A673 (cell line): ENCODE measurements at regions not wholly inside any gene's neighbourhood (a gene's known extent, or its start where the extent isn't known, plus 50 kb on each side); places are given as distances from the start of the nearest gene placed in this dataset.

Source experiments
- BruUV-seq: library from RNA; stranded (reverse); fragments of 400-500 nt; replicated peaks from 2 replicates; lab custom pipeline; 2021; lab: Mats Ljungman, UMichigan
- CTCF ChIA-PET: fragments of 300-600 bp; sonication (Branson Sonifier 250); formaldehyde crosslinking; loops from one replicate; lab custom pipeline; 2022; ENCODE audit warnings: antibody characterized with exemption; lab: Charles Lee
- POLR2A ChIA-PET: fragments of 300-600 bp; sonication (Branson Sonifier 250); formaldehyde crosslinking; loops from one replicate; lab custom pipeline; 2022; ENCODE audit warnings: antibody characterized with exemption; ENCODE audit not compliant: low non-redundant PET; lab: Charles Lee
- DNase-seq: peaks from one replicate; pipeline ENCODE4 v3.0.0-alpha.2; 2015; ENCODE audit warnings: low spot score
- H3K27ac ChIP-seq: fragments of 200-600 bp; sonication (generic); 2 replicates; pipeline ENCODE4 v1.5.1; 2016; ENCODE audit warnings: mixed run types, low read depth, mild to moderate bottlenecking, mixed read lengths, antibody characterized with exemption, low read length; ENCODE audit not compliant: poor library complexity, severe bottlenecking
- H3K27me3 ChIP-seq: fragments of 200-600 bp; sonication (generic); replicated peaks from 2 replicates; pipeline ENCODE4 v1.6.1; 2017; ENCODE audit warnings: mixed run types, low read depth, mild to moderate bottlenecking, mixed read lengths, antibody characterized with exemption, low read length; ENCODE audit not compliant: insufficient read depth, poor library complexity
- H3K36me3 ChIP-seq: fragments of 200-600 bp; sonication (generic); 2 replicates; pipeline ENCODE4 v1.6.1; 2016; ENCODE audit warnings: mixed run types, mild to moderate bottlenecking, mixed read lengths, antibody characterized with exemption, low read length; ENCODE audit not compliant: insufficient read depth, poor library complexity, severe bottlenecking
- H3K4me1 ChIP-seq: fragments of 200-600 bp; sonication (generic); 2 replicates; pipeline ENCODE4 v1.6.1; 2017; ENCODE audit warnings: mixed run types, mild to moderate bottlenecking, mixed read lengths, antibody characterized with exemption, low read length; ENCODE audit not compliant: insufficient read depth, poor library complexity, severe bottlenecking
- H3K4me3 ChIP-seq: fragments of 200-600 bp; sonication (generic); 2 replicates; pipeline ENCODE4 v1.5.1; 2016; ENCODE audit warnings: low read depth, mixed run types, mild to moderate bottlenecking, mixed read lengths, low read length; ENCODE audit not compliant: poor library complexity, severe bottlenecking
- H3K9me3 ChIP-seq: fragments of 200-600 bp; sonication (generic); 2 replicates; pipeline ENCODE4 v1.6.1; 2016; ENCODE audit warnings: mixed run types, low read depth, mild to moderate bottlenecking, mixed read lengths, antibody characterized with exemption, low read length; ENCODE audit not compliant: poor library complexity, severe bottlenecking
- CTCF ChIP-seq: fragments of 300-800, 200-600 bp; sonication (generic); conservative IDR thresholded peaks from 2 replicates; pipeline ENCODE4 v1.5.1; 2017; ENCODE audit warnings: low read depth, mild to moderate bottlenecking, antibody characterized with exemption, low read length, moderate library complexity, mixed read lengths
- EZH2 ChIP-seq: fragments of 200-600 bp; sonication (generic); IDR thresholded peaks from 2 replicates; pipeline ENCODE4 v1.6.1; 2017; ENCODE audit warnings: borderline replicate concordance, low read depth, mild to moderate bottlenecking, mixed read lengths, antibody characterized with exemption, low read length; ENCODE audit not compliant: poor library complexity, severe bottlenecking
- intact Hi-C: fragments of 100-400 bp; cut with micrococcal nuclease; formaldehyde crosslinking; loops from one replicate; pipeline ENCODE4 v1.10.0; 2022; ENCODE audit not compliant: unreplicated experiment

DNA sequence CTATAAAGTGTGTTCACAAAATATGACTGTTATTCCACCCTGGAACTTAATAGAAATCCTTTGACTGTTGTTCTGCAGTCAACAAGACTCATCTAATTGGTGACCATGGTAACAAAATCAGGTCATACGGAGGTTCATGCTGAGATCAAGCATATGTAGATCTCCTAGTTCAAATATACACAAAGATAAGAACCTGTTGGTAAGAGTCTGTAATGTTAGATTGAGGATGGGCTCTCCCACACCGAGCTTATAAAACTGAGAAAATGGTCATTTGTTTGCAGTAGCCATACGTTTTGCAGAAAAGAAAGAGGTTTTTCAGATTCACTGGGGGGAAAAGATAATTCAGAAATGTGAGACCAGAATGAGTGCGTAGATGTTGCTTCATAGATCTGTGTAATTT is 468.1 kb downstream of the RPS6KC1 start:
- Histone ChIP-seq H3K4me3 (no peak overlapping the region), H3K27me3 (peaks cover 5% of the 10 kb centered on the region), H3K27ac (no peak overlapping the region), H3K9me3 (no peaks in the 10 kb centered on the region), H3K36me3 (no peaks in the 10 kb centered on the region), H3K4me1 (no peaks in the 10 kb centered on the region)
- TF ChIP-seq CTCF (no peak), EZH2 (no peak)
- no TSS peak for BruUV-seq
- CTCF ChIA-PET = no interaction called here
- POLR2A ChIA-PET = no interaction called here
- intact Hi-C loops = no loop called here
- no peak for DNase-seq

- no peak for DNase-seq
- no peak for TF ChIP-seq CTCF
- no peak for TF ChIP-seq EZH2
- no TSS peak for BruUV-seq
- peaks cover 5% of the 10 kb centered on the region for H3K27me3 ChIP-seq
- CTCF ChIA-PET = no interaction called here
- H3K4me3 ChIP-seq = no peak overlapping the region
- no peak overlapping the region for H3K27ac ChIP-seq
- intact Hi-C loops = no loop called here
- no peaks in the 10 kb centered on the region for H3K9me3 ChIP-seq
- no peaks in the 10 kb centered on the region for H3K36me3 ChIP-seq
- no peaks in the 10 kb centered on the region for H3K4me1 ChIP-seq
- POLR2A ChIA-PET = no interaction called here
Observed at GRCh38 chr1:213521206-213521605, 466.6 kb upstream of the PROX1 start.

GRCh38 chr1:213523781-213524398 is 463.9 kb upstream of the PROX1 start:
- intact Hi-C loops = no loop called here
- no peak overlapping the region for H3K4me3 ChIP-seq
- H3K27ac ChIP-seq = no peak overlapping the region
- no TSS peak for BruUV-seq
- CTCF ChIA-PET = no interaction called here
- POLR2A ChIA-PET = no interaction called here
- peaks cover 5% of the 10 kb centered on the region for H3K27me3 ChIP-seq
- no peak for TF ChIP-seq CTCF
- TF ChIP-seq EZH2 = no peak
- no peak for DNase-seq
- H3K9me3 ChIP-seq = no peaks in the 10 kb centered on the region
- H3K36me3 ChIP-seq = no peaks in the 10 kb centered on the region
- no peaks in the 10 kb centered on the region for H3K4me1 ChIP-seq
